ENCODE measurements at regions not wholly inside any gene's neighbourhood (a gene's known extent, or its start where the extent isn't known, plus 50 kb on each side); places are given as distances from the start of the nearest gene placed in this dataset.

DNA sequence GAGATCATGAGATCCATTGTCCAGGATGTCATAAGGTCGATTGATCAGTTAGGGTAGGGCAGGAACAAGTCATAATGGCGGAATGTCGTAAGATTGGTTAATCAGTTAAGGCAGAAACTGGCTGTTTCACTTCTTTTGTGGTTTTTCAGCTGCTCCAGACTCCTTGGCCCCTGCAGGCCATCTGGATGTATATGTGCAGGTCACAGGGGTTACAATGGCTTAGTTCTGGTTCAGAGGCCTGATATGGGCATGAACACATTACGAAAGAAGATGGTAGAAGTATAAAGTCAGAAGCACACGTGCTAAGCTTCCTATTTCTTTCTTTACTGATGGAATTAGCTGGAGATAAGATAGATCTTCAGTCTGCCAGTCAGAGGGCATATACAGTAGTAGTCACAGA, 315.4 kb upstream of the LRRC3B start:
- TF ChIP-seq STAT3 (IDR thresholded peaks at IDR 0.05; ENCODE audit: low read depth, low read length) (no peak), CREB1 (IDR thresholded peaks at IDR 0.05; ENCODE audit: low read depth) (no peak), POLR2A (IDR thresholded peaks at IDR 0.05; ENCODE audit: low read depth, low read length) (no peak), RFX5 (IDR thresholded peaks at IDR 0.05; ENCODE audit: low read depth, low read length) (no peak), ETV6 (conservative IDR thresholded peaks at IDR 0.05 in 1 of 2, IDR thresholded peaks at IDR 0.05 in 1 of 2; ENCODE audit: borderline replicate concordance in 1 of 2, low read depth in 1 of 2) (no peak), RELA (IDR thresholded peaks at IDR 0.05; ENCODE audit: borderline replicate concordance, partially characterized antibody) (no peak), SIN3A (IDR thresholded peaks at IDR 0.05; ENCODE audit: low read depth, low read length) (no peak)
- TF ChIP-seq, protein P1, sequence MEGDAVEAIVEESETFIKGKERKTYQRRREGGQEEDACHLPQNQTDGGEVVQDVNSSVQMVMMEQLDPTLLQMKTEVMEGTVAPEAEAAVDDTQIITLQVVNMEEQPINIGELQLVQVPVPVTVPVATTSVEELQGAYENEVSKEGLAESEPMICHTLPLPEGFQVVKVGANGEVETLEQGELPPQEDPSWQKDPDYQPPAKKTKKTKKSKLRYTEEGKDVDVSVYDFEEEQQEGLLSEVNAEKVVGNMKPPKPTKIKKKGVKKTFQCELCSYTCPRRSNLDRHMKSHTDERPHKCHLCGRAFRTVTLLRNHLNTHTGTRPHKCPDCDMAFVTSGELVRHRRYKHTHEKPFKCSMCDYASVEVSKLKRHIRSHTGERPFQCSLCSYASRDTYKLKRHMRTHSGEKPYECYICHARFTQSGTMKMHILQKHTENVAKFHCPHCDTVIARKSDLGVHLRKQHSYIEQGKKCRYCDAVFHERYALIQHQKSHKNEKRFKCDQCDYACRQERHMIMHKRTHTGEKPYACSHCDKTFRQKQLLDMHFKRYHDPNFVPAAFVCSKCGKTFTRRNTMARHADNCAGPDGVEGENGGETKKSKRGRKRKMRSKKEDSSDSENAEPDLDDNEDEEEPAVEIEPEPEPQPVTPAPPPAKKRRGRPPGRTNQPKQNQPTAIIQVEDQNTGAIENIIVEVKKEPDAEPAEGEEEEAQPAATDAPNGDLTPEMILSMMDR (IDR thresholded peaks at IDR 0.05 in 2 of 3, conservative IDR thresholded peaks at IDR 0.05 in 1 of 3; ENCODE audit: control insufficient read depth in 2 of 3, extremely low read depth in 1 of 3, insufficient read depth in 1 of 3, low read depth in 3 of 3, low read length in 3 of 3) = no peak
- TF ChIP-seq, protein P2, sequence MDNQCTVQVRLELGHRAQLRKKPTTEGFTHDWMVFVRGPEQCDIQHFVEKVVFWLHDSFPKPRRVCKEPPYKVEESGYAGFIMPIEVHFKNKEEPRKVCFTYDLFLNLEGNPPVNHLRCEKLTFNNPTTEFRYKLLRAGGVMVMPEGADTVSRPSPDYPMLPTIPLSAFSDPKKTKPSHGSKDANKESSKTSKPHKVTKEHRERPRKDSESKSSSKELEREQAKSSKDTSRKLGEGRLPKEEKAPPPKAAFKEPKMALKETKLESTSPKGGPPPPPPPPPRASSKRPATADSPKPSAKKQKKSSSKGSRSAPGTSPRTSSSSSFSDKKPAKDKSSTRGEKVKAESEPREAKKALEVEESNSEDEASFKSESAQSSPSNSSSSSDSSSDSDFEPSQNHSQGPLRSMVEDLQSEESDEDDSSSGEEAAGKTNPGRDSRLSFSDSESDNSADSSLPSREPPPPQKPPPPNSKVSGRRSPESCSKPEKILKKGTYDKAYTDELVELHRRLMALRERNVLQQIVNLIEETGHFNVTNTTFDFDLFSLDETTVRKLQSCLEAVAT (IDR thresholded peaks at IDR 0.05) = no peak
